Stimulated activated effector memory CD8-positive, alpha-beta T cell treated with anti-CD3 and anti-CD28 coated beads, Interleukin-12 subunit alpha, Interleukin-12 subunit beta, amount 100 ng/mL, for 72 hours (primary cell): ENCODE measurements at regions not wholly inside any gene's neighbourhood (a gene's known extent, or its start where the extent isn't known, plus 50 kb on each side); places are given as distances from the start of the nearest gene placed in this dataset.
"Not testable (repeated sequence)": the region's sequence is repeated elsewhere in the genome, so short reads cannot be mapped to it uniquely, and the experiment has no call there.

ENCODE experiments used
- ATAC-seq: fragments of 150-1000 bp; cut with Tn5 transposase; 2 replicates; pipeline ENCODE4 v1.10.0; 2021
- DNase-seq, 2 donors: peaks; one replicate each; pipeline ENCODE4 v3.0.0; 2021 to 2022; ENCODE audit warnings: low spot score in 2 of 2
- H3K27ac Mint-ChIP-seq: one replicate; pipeline ENCODE4 v1.8.0; 2022; ENCODE audit warnings: mild to moderate bottlenecking, mixed read lengths
- H3K36me3 Mint-ChIP-seq: one replicate; pipeline ENCODE4 v1.8.0; 2022; ENCODE audit warnings: mild to moderate bottlenecking, mixed read lengths
- H3K4me1 Mint-ChIP-seq: one replicate; pipeline ENCODE4 v1.8.0; 2022; ENCODE audit warnings: mixed read lengths
- H3K4me3 Mint-ChIP-seq: one replicate; pipeline ENCODE4 v1.8.0; 2022; ENCODE audit warnings: mild to moderate bottlenecking, mixed read lengths
- H3K9me3 Mint-ChIP-seq: one replicate; pipeline ENCODE4 v1.8.0; 2022; ENCODE audit warnings: mixed read lengths

DNA sequence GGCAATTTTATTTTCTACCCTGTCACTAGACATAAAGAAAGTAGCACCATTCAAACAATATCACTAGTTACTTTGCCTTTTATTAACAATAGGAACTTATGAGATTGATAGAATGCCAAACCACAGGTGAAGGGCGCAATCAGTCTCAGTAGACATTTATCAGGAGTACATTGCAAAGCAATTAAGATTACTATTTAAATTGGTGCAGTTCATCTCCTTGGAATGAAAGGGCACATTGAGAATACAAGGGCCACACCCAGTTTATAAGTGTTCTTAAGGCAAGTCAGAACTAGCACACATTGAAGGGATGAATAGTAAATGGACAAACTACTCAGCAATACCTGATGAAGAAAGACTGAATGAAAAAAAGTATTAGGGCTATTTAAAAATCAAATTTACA, 601.4 kb downstream of the C12orf50 start:
- H3K27ac Mint-ChIP-seq = no peak overlapping the region
- no peak for ATAC-seq
- DNase-seq = no peak
- H3K4me3 Mint-ChIP-seq = no peak overlapping the region
- no peaks in the 10 kb centered on the region for H3K4me1 Mint-ChIP-seq
- no peaks in the 10 kb centered on the region for H3K36me3 Mint-ChIP-seq
- peaks cover 17% of the 10 kb centered on the region for H3K9me3 Mint-ChIP-seq

DNA sequence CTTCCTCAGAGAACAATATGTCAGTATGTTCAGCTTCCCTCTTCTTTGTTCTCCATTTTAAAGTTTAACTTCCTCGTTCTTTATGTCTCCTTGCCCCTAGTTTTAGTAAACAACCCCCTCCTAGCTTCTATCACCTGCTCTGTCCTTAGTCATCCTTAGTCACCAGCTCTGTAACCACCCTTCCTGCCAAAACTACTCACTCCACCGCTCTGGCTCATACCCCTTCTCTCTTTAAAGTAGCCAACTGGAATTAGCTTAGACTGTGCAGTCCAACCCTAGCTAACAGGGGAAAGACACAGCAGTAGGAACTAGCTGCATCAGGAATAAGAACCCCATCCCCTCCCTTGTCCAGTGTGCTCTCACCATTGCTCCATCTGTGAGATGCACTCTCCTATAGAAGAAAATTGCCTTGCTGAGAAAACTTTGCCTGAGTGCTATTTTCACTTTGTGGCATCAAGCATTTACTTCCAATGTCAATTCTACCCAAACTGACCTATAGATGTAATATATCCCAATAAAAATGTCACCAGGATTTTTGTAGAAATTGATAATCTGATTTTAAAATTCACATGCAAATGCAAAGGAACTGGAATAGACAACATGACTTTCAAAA, 603.2 kb downstream of the C12orf50 start:
- Mint-ChIP-seq H3K36me3 (no peaks in the 10 kb centered on the region), H3K27ac (no peak overlapping the region), H3K4me1 (no peaks in the 10 kb centered on the region), H3K9me3 (peaks cover 11% of the 10 kb centered on the region), H3K4me3 (no peak overlapping the region)
- DNase-seq (no peak), ATAC-seq (no peak)

DNA sequence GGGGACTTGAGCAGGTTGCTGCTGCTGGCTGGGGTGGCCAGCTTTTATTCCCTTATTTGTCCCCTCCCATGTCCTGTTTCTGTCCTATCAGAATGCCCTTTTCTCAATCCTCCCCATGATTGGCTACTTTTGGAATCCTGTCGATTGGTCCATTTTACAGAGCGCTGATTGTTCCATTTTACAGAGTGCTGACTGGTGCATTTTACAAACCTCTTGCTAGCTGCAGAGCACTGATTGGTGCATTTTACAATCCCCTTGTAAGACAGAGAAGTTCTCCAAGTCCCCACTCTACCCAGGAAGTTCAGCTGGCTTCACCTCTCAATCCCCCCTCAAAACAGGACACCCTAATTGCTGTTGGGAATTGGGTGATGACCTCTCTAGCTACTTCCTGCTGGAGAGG, 608.0 kb downstream of the C12orf50 start:
- peaks cover 16% of the 10 kb centered on the region for H3K9me3 Mint-ChIP-seq
- ATAC-seq, DNase-seq, H3K4me3 Mint-ChIP-seq, H3K4me1 Mint-ChIP-seq, H3K27ac Mint-ChIP-seq, H3K36me3 Mint-ChIP-seq: not testable (repeated sequence)

DNA sequence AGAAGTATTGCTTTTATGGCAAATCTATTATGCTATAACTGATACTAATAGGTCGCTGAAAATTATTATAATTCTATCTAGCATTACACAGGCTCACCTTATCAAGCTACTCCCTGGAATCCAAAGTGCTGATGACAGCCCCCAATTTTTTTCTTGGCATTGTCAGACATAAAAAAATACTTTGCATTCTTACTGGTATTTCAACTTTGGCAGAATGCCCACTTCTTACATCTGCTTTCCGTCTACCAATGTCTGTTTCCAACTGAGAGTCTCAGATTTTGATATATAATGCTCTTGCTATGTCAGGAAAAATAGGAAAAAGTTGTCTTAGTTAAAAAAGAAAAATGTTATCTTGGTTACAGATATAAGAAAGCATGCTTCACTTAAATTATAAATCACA, 615.4 kb downstream of the C12orf50 start:
- ATAC-seq (no peak), DNase-seq (no peak)
- no peak overlapping the region for H3K4me3 Mint-ChIP-seq
- no peaks in the 10 kb centered on the region for H3K4me1 Mint-ChIP-seq
- peaks cover 27% of the 10 kb centered on the region for H3K9me3 Mint-ChIP-seq
- no peak overlapping the region for H3K27ac Mint-ChIP-seq
- no peaks in the 10 kb centered on the region for H3K36me3 Mint-ChIP-seq

DNA sequence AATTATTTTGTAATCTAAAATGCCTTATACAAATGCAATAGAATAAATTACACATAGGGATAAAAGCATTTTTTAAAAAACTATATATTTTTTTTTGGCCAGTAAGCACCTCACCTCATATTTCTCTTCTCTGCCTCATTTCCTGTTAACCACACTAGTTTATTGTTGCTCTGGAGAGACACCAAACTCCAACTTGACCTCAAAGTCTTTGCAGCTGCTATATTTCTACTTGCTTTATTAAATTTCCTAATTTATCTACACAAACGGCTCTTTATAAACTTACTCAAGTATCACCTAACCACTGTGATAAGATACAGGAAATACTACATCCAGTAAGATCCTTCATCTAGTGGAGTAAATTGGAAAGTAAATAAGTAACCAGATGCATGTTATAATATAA, 622.3 kb downstream of the C12orf50 start:
- H3K4me3 Mint-ChIP-seq = no peak overlapping the region
- DNase-seq (no peak), ATAC-seq (no peak)
- no peaks in the 10 kb centered on the region for H3K36me3 Mint-ChIP-seq
- H3K9me3 Mint-ChIP-seq = peaks cover 16% of the 10 kb centered on the region
- H3K27ac Mint-ChIP-seq = no peak overlapping the region
- H3K4me1 Mint-ChIP-seq = no peaks in the 10 kb centered on the region

- ATAC-seq = no peak
- H3K9me3 Mint-ChIP-seq = peaks cover 11% of the 10 kb centered on the region
- H3K27ac Mint-ChIP-seq = no peak overlapping the region
- no peak overlapping the region for H3K4me3 Mint-ChIP-seq
- H3K36me3 Mint-ChIP-seq = no peaks in the 10 kb centered on the region
- H3K4me1 Mint-ChIP-seq = no peaks in the 10 kb centered on the region
- DNase-seq = no peak
Observed at GRCh38 chr12:87405918-87406317, 623.3 kb downstream of the C12orf50 start.

DNA sequence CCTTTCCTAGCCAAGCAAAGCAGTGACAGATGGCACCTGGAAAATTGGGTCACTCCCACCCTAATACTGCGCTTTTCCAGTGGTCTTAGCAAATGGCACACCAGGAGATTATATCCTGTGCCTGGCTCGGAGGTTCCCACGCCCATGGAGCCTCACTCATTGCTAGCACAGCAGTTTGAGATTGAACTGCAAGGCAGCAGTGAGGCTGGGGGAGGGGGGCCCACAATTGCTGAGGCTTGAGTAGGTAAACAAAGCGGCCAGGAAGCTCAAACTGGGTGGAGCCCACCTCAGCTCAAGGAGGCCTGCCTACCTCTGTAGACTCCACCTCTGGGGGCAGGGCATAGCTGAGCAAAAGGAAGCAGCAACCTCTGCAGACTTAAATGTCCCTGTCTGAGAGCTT, 635.0 kb downstream of the C12orf50 start:
- H3K4me1 Mint-ChIP-seq, DNase-seq, H3K36me3 Mint-ChIP-seq, H3K27ac Mint-ChIP-seq, H3K4me3 Mint-ChIP-seq, ATAC-seq: not testable (repeated sequence)
- peaks cover 11% of the 10 kb centered on the region for H3K9me3 Mint-ChIP-seq

DNA sequence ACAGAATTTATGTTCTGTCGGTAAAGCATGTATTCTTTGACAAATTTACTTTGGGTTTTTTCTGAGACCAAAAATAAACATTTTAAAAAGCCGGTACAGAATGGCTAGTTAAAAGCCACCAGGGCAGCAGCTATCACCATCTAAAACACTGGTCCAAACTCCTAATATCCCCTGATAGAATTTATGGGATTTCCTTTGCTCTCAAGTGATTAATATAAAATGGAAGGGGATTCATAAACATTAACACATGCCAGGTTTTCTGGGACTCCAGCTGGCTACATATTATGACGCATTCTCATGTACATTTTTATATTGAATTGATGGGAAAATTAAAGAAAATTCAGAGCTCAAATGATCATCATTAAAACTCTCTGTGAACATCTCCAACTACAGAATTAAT, 640.8 kb downstream of the C12orf50 start:
- Mint-ChIP-seq H3K4me3 (no peak overlapping the region), H3K36me3 (no peaks in the 10 kb centered on the region), H3K9me3 (peaks cover 11% of the 10 kb centered on the region), H3K27ac (no peak overlapping the region), H3K4me1 (no peaks in the 10 kb centered on the region)
- DNase-seq (no peak), ATAC-seq (no peak)

- DNase-seq = no peak
- H3K4me1 Mint-ChIP-seq = no peaks in the 10 kb centered on the region
Observed at GRCh38 chr12:87385322-87385721, 643.9 kb downstream of the C12orf50 start.

GRCh38 chr12:87384226-87384625, 645.0 kb downstream of the C12orf50 start:
- DNase-seq (no peak), ATAC-seq (no peak)
- H3K36me3 Mint-ChIP-seq = no peaks in the 10 kb centered on the region
- no peak overlapping the region for H3K4me3 Mint-ChIP-seq
- no peak overlapping the region for H3K27ac Mint-ChIP-seq
- no peaks in the 10 kb centered on the region for H3K4me1 Mint-ChIP-seq
- peaks cover 9% of the 10 kb centered on the region for H3K9me3 Mint-ChIP-seq

More at GRCh38 chr12:87385322-87385721, 643.9 kb downstream of the C12orf50 start:
- Mint-ChIP-seq H3K9me3 (peaks cover 9% of the 10 kb centered on the region), H3K4me3 (no peak overlapping the region), H3K36me3 (no peaks in the 10 kb centered on the region), H3K27ac (no peak overlapping the region)
- no peak for ATAC-seq

GRCh38 chr12:87383680-87384079, 645.5 kb downstream of the C12orf50 start:
- peaks cover 9% of the 10 kb centered on the region for H3K9me3 Mint-ChIP-seq
- ATAC-seq (no peak), DNase-seq (no peak)
- no peak overlapping the region for H3K27ac Mint-ChIP-seq
- no peak overlapping the region for H3K4me3 Mint-ChIP-seq
- H3K36me3 Mint-ChIP-seq = no peaks in the 10 kb centered on the region
- H3K4me1 Mint-ChIP-seq = no peaks in the 10 kb centered on the region

GRCh38 chr12:87382959-87383566, 646.1 kb downstream of the C12orf50 start:
- ATAC-seq = no peak
- H3K27ac Mint-ChIP-seq = no peak overlapping the region
- peaks cover 9% of the 10 kb centered on the region for H3K9me3 Mint-ChIP-seq
- no peak overlapping the region for H3K4me3 Mint-ChIP-seq
- no peak for DNase-seq
- H3K36me3 Mint-ChIP-seq = no peaks in the 10 kb centered on the region
- H3K4me1 Mint-ChIP-seq = no peaks in the 10 kb centered on the region

DNA sequence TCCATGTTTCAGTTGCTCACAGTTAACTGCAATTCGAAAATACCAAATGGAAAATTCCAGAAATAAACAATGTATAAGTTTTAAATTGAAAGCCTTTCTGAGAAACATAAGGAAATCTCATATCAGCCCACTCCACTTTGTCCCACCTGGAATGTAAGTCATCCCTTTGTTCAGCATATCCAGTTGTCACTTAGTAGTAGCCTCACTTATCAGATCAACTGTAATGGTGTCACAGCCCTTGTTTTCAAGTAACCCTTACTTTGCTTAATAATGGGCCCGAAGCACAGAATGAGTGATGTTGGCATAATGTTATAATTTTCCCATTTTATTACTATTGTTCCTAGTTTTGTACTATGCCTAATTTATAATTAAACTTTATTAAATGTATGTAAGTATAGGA, 646.8 kb downstream of the C12orf50 start:
- Mint-ChIP-seq H3K9me3 (peaks cover 6% of the 10 kb centered on the region), H3K4me1 (no peaks in the 10 kb centered on the region), H3K27ac (no peak overlapping the region), H3K4me3 (no peak overlapping the region), H3K36me3 (no peaks in the 10 kb centered on the region)
- DNase-seq (no peak), ATAC-seq (no peak)

DNA sequence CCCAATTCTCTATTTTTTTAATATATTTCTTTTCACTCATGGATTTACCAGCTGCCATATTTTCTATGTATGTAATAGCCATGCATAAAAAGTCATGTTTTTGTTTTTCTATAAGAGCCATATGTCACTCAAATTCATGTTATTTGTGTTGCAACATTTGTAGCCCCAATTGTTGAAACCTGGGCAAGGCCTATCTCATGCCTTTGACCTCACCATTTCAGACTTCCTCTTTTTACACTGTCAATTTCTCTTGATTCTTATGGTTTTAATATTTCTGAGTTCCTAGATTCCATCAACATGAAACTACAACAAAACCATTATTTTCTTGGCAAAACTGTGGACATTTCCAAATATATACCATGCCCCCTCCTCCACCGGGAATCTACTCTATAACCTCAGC, 647.5 kb downstream of the C12orf50 start:
- H3K27ac Mint-ChIP-seq = no peak overlapping the region
- ATAC-seq (no peak), DNase-seq (no peak)

GRCh38 chr12:87378526-87378925, 650.7 kb downstream of the C12orf50 start:
- no peak for DNase-seq
- H3K4me3 Mint-ChIP-seq = no peak overlapping the region
- ATAC-seq = no peak
- H3K4me1 Mint-ChIP-seq = no peaks in the 10 kb centered on the region
- no peak overlapping the region for H3K27ac Mint-ChIP-seq
- no peaks in the 10 kb centered on the region for H3K36me3 Mint-ChIP-seq
- H3K9me3 Mint-ChIP-seq = peaks cover 7% of the 10 kb centered on the region

More for the DNA sequence above, 647.5 kb downstream of the C12orf50 start:
- no peak overlapping the region for H3K4me3 Mint-ChIP-seq
- no peaks in the 10 kb centered on the region for H3K36me3 Mint-ChIP-seq
- H3K9me3 Mint-ChIP-seq = peaks cover 6% of the 10 kb centered on the region
- no peaks in the 10 kb centered on the region for H3K4me1 Mint-ChIP-seq

DNA sequence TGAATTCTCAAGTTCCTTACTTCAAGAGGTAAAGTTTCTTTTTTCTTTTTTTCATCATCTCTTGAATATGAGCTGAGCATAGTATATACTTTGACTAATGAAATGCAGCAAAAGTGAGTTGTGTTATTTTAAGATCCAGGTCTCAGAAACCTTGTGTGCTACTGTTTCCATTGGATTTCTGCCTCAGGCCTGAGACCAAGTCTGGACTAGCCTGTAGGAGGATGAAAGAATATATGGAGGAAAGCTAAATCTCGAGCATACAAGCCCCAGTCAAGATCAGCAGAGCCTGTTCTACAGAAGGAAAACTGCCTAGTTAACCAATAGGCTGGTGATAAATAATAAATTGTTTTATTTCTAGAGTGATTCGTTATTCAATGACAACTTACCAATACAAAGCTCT, 652.5 kb downstream of the C12orf50 start:
- H3K27ac Mint-ChIP-seq = no peak overlapping the region
- H3K36me3 Mint-ChIP-seq = no peaks in the 10 kb centered on the region
- DNase-seq = no peak
- no peaks in the 10 kb centered on the region for H3K4me1 Mint-ChIP-seq
- H3K4me3 Mint-ChIP-seq = no peak overlapping the region
- no peak for ATAC-seq
- H3K9me3 Mint-ChIP-seq = peaks cover 11% of the 10 kb centered on the region
